Thoracic aorta (tissue), 2 donors: ENCODE measurements at regions not wholly inside any gene's neighbourhood (a gene's known extent, or its start where the extent isn't known, plus 50 kb on each side); places are given as distances from the start of the nearest gene placed in this dataset.
"Not testable (repeated sequence)": the region's sequence is repeated elsewhere in the genome, so short reads cannot be mapped to it uniquely, and the experiment has no call there.

ENCODE experiments used
- ATAC-seq: fragments of 150-250 bp; one replicate; pipeline ENCODE4 v1.8.0; 2017; ENCODE audit warnings: low read depth; ENCODE audit not compliant: insufficient number of reproducible peaks, low FRiP score
- DNase-seq: peaks from one replicate; pipeline ENCODE4 v3.0.0-alpha.2; 2020; ENCODE audit warnings: low spot score
- H3K27ac ChIP-seq, 2 donors: fragments of 200-600 bp; sonication (generic); 1 replicate in 1 of 2; 2 replicates in 1 of 2; pipeline ENCODE4 v1.5.1; 2016; ENCODE audit warnings: mild to moderate bottlenecking in 2 of 2, moderate library complexity in 2 of 2
- H3K27me3 ChIP-seq: fragments of 200-600 bp; sonication (generic); replicated peaks from 2 replicates; pipeline ENCODE4 v1.6.0; 2016; ENCODE audit warnings: mild to moderate bottlenecking; ENCODE audit not compliant: insufficient read depth
- H3K36me3 ChIP-seq: fragments of 200-600 bp; sonication (generic); one replicate; pipeline ENCODE4 v1.5.1; 2016
- H3K4me1 ChIP-seq, 2 donors: fragments of 200-600 bp; sonication (generic); 1 replicate in 1 of 2; 2 replicates in 1 of 2; pipeline versions ENCODE4 v1.5.1 to v1.6.0; 2016; ENCODE audit warnings: low read depth in 2 of 2, mild to moderate bottlenecking in 1 of 2; ENCODE audit not compliant: control insufficient read depth in 1 of 2
- H3K4me3 ChIP-seq: fragments of 200-600 bp; sonication (generic); 2 replicates; pipeline ENCODE4 v1.5.1; 2016; ENCODE audit warnings: mild to moderate bottlenecking
- H3K9me3 ChIP-seq: fragments of 200-600 bp; sonication (generic); 2 replicates; pipeline ENCODE4 v1.5.1; 2016
- CTCF ChIP-seq: fragments of 200-600 bp; sonication (generic); IDR thresholded peaks from one replicate; pipeline ENCODE4 v1.5.1; 2019; ENCODE audit warnings: antibody characterized with exemption

- DNase-seq (no peak), ATAC-seq (no peak)
- no peak for TF ChIP-seq CTCF
These were observed 656.8 kb upstream of the ANKRD30A start for GRCh38 chr10:36468620-36469019.

GRCh38 chr10:36465604-36466379 is 659.6 kb upstream of the ANKRD30A start:
- TF ChIP-seq CTCF = no peak
- ATAC-seq (no peak), DNase-seq (no peak)
- H3K9me3 ChIP-seq = no peaks in the 10 kb centered on the region
- no peaks in the 10 kb centered on the region for H3K36me3 ChIP-seq
- H3K27me3 ChIP-seq = no peaks in the 10 kb centered on the region
- no peak overlapping the region for H3K27ac ChIP-seq
- H3K4me1 ChIP-seq = no peaks in the 10 kb centered on the region
- no peak overlapping the region for H3K4me3 ChIP-seq

More at GRCh38 chr10:36468620-36469019, 656.8 kb upstream of the ANKRD30A start:
- H3K9me3 ChIP-seq = no peaks in the 10 kb centered on the region
- H3K27me3 ChIP-seq = no peaks in the 10 kb centered on the region
- H3K27ac ChIP-seq = no peak overlapping the region
- no peaks in the 10 kb centered on the region for H3K4me1 ChIP-seq
- no peaks in the 10 kb centered on the region for H3K36me3 ChIP-seq
- no peak overlapping the region for H3K4me3 ChIP-seq

- TF ChIP-seq CTCF = no peak
- H3K27ac ChIP-seq = no peak overlapping the region
- ATAC-seq (no peak), DNase-seq (no peak)
- H3K9me3 ChIP-seq = no peaks in the 10 kb centered on the region
- no peak overlapping the region for H3K4me3 ChIP-seq
- H3K36me3 ChIP-seq = no peaks in the 10 kb centered on the region
- no peaks in the 10 kb centered on the region for H3K27me3 ChIP-seq
- no peaks in the 10 kb centered on the region for H3K4me1 ChIP-seq
These were observed 661.1 kb upstream of the ANKRD30A start for GRCh38 chr10:36464291-36464690.

- peaks cover 3% of the 10 kb centered on the region for H3K9me3 ChIP-seq
- DNase-seq (no peak), ATAC-seq (no peak)
- H3K4me3 ChIP-seq = no peak overlapping the region
- no peaks in the 10 kb centered on the region for H3K27me3 ChIP-seq
- H3K4me1 ChIP-seq = no peaks in the 10 kb centered on the region
- TF ChIP-seq CTCF = no peak
- H3K36me3 ChIP-seq = no peaks in the 10 kb centered on the region
- H3K27ac ChIP-seq = no peak overlapping the region
These were observed 662.0 kb upstream of the ANKRD30A start for GRCh38 chr10:36463390-36463789.

GRCh38 chr10:36462194-36462593 is 663.2 kb upstream of the ANKRD30A start:
- H3K27me3 ChIP-seq = no peaks in the 10 kb centered on the region
- H3K4me1 ChIP-seq = no peaks in the 10 kb centered on the region
- H3K4me3 ChIP-seq = no peak overlapping the region
- TF ChIP-seq CTCF = no peak
- no peak overlapping the region for H3K27ac ChIP-seq
- DNase-seq = no peak
- H3K36me3 ChIP-seq = no peaks in the 10 kb centered on the region
- H3K9me3 ChIP-seq = peaks cover 4% of the 10 kb centered on the region
- ATAC-seq = no peak

GRCh38 chr10:36458437-36458836 is 667.0 kb upstream of the ANKRD30A start:
- not testable (repeated sequence) for DNase-seq, ATAC-seq, H3K27me3 ChIP-seq, H3K4me3 ChIP-seq, H3K27ac ChIP-seq, H3K36me3 ChIP-seq, H3K4me1 ChIP-seq, H3K9me3 ChIP-seq
